WERI-Rb-1 (cell line): ENCODE measurements at regions not wholly inside any gene's neighbourhood (a gene's known extent, or its start where the extent isn't known, plus 50 kb on each side); places are given as distances from the start of the nearest gene placed in this dataset.
"Not testable (repeated sequence)": the region's sequence is repeated elsewhere in the genome, so short reads cannot be mapped to it uniquely, and the experiment has no call there.

Experiments
- DNase-seq: peaks from one replicate; pipeline ENCODE4 v3.0.0-alpha.2; 2020
- H3K27ac ChIP-seq: fragments of 250-450 bp; sonication (Bioruptor Pico); 2 replicates; pipeline ENCODE4 v1.5.1; 2020; ENCODE audit warnings: mild to moderate bottlenecking, moderate library complexity
- H3K27me3 ChIP-seq: fragments of 250-450 bp; sonication (Bioruptor Pico); 2 replicates; pipeline ENCODE4 v1.5.1; 2021; ENCODE audit warnings: mild to moderate bottlenecking, low read depth, moderate library complexity; ENCODE audit not compliant: insufficient read depth, severe bottlenecking
- H3K36me3 ChIP-seq: fragments of 250-450 bp; sonication (Bioruptor Pico); 2 replicates; pipeline ENCODE4 v1.5.1; 2020; ENCODE audit warnings: mild to moderate bottlenecking, moderate library complexity
- H3K4me3 ChIP-seq: 2 replicates; pipeline ENCODE4 v1.5.1; 2011; ENCODE audit warnings: low read depth, mild to moderate bottlenecking, control low read depth, low read length
- H3K9me3 ChIP-seq: fragments of 250-450 bp; sonication (Bioruptor Pico); 2 replicates; pipeline ENCODE4 v1.5.1; 2021; ENCODE audit warnings: mild to moderate bottlenecking, moderate library complexity; ENCODE audit not compliant: severe bottlenecking
- CTCF ChIP-seq: IDR thresholded peaks from 2 replicates; pipeline ENCODE4 v1.5.1; 2011; ENCODE audit warnings: low read depth, mild to moderate bottlenecking, control low read depth, inconsistent platforms, low read length

DNA sequence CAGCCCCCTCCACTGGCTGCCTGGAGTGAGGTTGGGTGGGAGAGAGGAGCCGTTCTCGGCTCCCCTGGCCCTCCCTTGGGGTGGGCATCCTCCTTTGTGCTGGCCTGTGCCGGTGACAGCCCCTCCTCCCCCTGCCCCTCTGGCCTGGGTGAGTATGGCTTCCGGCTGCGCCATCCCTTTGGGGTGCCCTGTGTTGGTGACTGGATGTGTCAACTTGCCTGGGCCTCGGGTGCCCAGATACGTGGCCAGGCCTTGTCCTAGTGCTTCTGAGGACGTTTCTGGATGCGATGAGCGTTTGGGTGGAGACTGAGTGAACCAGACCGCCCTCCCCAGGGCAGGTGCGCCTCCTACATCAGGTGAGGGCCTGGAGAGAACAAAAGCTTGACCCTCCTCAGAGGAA, 59.7 kb downstream of the PLXNA1 start:
- Histone ChIP-seq H3K36me3 (no peaks in the 10 kb centered on the region), H3K27me3 (no peaks in the 10 kb centered on the region), H3K4me3 (no peak overlapping the region), H3K27ac (no peak overlapping the region), H3K9me3 (no peaks in the 10 kb centered on the region)
- TF ChIP-seq CTCF: no peak
- no peak for DNase-seq

GRCh38 chr3:127043041-127043641, 60.2 kb downstream of the PLXNA1 start:
- no peaks in the 10 kb centered on the region for H3K36me3 ChIP-seq
- no peak overlapping the region for H3K27ac ChIP-seq
- no peak for TF ChIP-seq CTCF
- H3K27me3 ChIP-seq: no peaks in the 10 kb centered on the region
- no peak for DNase-seq
- peaks cover under 1% of the 10 kb centered on the region for H3K9me3 ChIP-seq
- H3K4me3 ChIP-seq: no peak overlapping the region

DNA sequence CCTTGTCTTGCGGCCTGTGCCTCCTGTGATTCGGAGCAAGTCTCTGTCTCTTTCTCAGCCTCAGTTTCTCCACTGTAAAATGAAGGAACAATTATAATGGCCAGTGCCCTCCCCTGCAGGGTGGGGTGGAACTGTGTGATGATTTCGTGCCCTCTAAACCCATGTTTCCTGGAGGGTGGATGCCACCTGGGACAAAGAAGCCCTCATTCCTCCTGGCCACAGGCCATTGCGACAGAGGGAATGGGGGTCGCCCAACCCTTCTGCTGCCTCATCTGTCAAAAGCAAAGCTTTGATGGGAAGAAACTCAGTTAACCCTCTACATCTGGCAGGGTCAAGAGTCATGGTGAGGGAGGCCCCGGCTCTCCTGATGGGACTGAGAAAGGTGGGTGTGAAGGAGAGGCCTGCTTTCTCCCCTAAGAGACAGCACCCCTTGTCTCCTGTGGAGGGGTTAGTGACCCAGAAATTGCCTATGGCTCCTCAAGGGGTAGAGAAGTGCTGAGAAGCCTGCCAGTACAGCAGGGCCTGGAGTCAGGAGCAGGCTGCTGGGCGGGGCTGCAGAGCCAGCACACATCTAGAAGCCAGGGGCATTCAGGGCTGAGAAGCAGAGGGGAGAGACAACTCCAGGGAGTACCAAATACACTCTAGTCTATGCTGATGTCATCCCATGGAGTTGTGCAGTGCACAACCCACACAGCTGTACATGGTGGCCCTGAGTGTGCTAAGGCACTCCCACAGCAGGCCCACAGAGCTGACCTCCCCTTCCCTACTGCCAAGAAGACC, 61.0 kb downstream of the PLXNA1 start:
- peaks cover 5% of the 10 kb centered on the region for H3K9me3 ChIP-seq
- H3K36me3 ChIP-seq: no peaks in the 10 kb centered on the region
- H3K27me3 ChIP-seq: no peaks in the 10 kb centered on the region
- H3K27ac ChIP-seq: no peak overlapping the region
- no peak overlapping the region for H3K4me3 ChIP-seq
- DNase-seq: no peak
- no peak for TF ChIP-seq CTCF

- TF ChIP-seq CTCF: no peak
- Histone ChIP-seq H3K27ac (peak overlapping the region; percentile 57), H3K9me3 (peaks cover 7% of the 10 kb centered on the region), H3K27me3 (no peaks in the 10 kb centered on the region), H3K4me3 (peak overlapping the region; percentile 34), H3K36me3 (no peaks in the 10 kb centered on the region)
- DNase-seq: peak; percentile 78
Measured at GRCh38 chr3:127044996-127045395, 62.1 kb downstream of the PLXNA1 start.

- Histone ChIP-seq H3K27me3 (no peaks in the 10 kb centered on the region), H3K27ac (peak overlapping the region; percentile 57), H3K4me3 (peak overlapping the region; percentile 34), H3K9me3 (peaks cover 7% of the 10 kb centered on the region), H3K36me3 (no peaks in the 10 kb centered on the region)
- no peak for DNase-seq
- no peak for TF ChIP-seq CTCF
Measured at GRCh38 chr3:127045435-127046045, 62.6 kb downstream of the PLXNA1 start.

GRCh38 chr3:127046690-127047089, 63.8 kb downstream of the PLXNA1 start:
- H3K27me3 ChIP-seq, DNase-seq, H3K27ac ChIP-seq, H3K4me3 ChIP-seq, H3K36me3 ChIP-seq, H3K9me3 ChIP-seq: not testable (repeated sequence)
